Caco-2 (cell line): ENCODE measurements at regions not wholly inside any gene's neighbourhood (a gene's known extent, or its start where the extent isn't known, plus 50 kb on each side); places are given as distances from the start of the nearest gene placed in this dataset.

Source experiments
- BruUV-seq: library from RNA; stranded (reverse); fragments of 400-500 nt; replicated peaks from 2 replicates; lab custom pipeline; 2021; lab: Mats Ljungman, UMichigan
- CTCF ChIA-PET: fragments of 300-600 bp; sonication (Branson Sonifier 250); formaldehyde crosslinking; loops from one replicate; lab custom pipeline; 2022; ENCODE audit warnings: antibody characterized with exemption; lab: Charles Lee
- POLR2A ChIA-PET: fragments of 300-600 bp; sonication (Branson Sonifier 250); formaldehyde crosslinking; loops from one replicate; lab custom pipeline; 2022; ENCODE audit warnings: antibody characterized with exemption; lab: Charles Lee
- DNase-seq, 2 experiments: peaks; one replicate each; pipeline versions ENCODE4 v3.0.0 to v3.0.0-alpha.2; 2020 to 2022
- H3K27me3 ChIP-seq: replicated peaks from 2 replicates; pipeline ENCODE4 v1.6.0; 2011; ENCODE audit warnings: low read length; ENCODE audit not compliant: control insufficient read depth, insufficient read depth
- H3K36me3 ChIP-seq: 2 replicates; pipeline ENCODE4 v1.5.1; 2011; ENCODE audit warnings: low read length; ENCODE audit not compliant: control insufficient read depth, insufficient read depth
- H3K4me1 ChIP-seq: fragments of 250-450 bp; sonication (Bioruptor Pico); 2 replicates; pipeline ENCODE4 v1.5.1; 2020; ENCODE audit warnings: mild to moderate bottlenecking
- H3K4me3 ChIP-seq: 2 replicates; pipeline ENCODE4 v1.5.1; 2011; ENCODE audit warnings: low read depth, mild to moderate bottlenecking, control low read depth, low read length
- H3K9me3 ChIP-seq: fragments of 250-450 bp; sonication (Bioruptor Pico); 2 replicates; pipeline ENCODE4 v1.5.1; 2020; ENCODE audit warnings: mild to moderate bottlenecking, moderate library complexity
- H3K27ac Mint-ChIP-seq: one replicate; pipeline ENCODE4 v1.8.0; 2022; ENCODE audit warnings: mixed read lengths; ENCODE audit not compliant: unreplicated experiment
- H3K27me3 Mint-ChIP-seq: one replicate; pipeline ENCODE4 v1.8.0; 2022; ENCODE audit warnings: mixed read lengths; ENCODE audit not compliant: insufficient read depth, unreplicated experiment
- H3K36me3 Mint-ChIP-seq: one replicate; pipeline ENCODE4 v1.8.0; 2022; ENCODE audit warnings: mild to moderate bottlenecking, mixed read lengths; ENCODE audit not compliant: insufficient read depth, unreplicated experiment
- H3K4me1 Mint-ChIP-seq: one replicate; pipeline ENCODE4 v1.8.0; 2022; ENCODE audit warnings: low read depth, mixed read lengths; ENCODE audit not compliant: unreplicated experiment
- H3K4me3 Mint-ChIP-seq: one replicate; pipeline ENCODE4 v1.8.0; 2022; ENCODE audit warnings: mild to moderate bottlenecking, moderate library complexity, mixed read lengths; ENCODE audit not compliant: unreplicated experiment
- H3K9me3 Mint-ChIP-seq: one replicate; pipeline ENCODE4 v1.8.0; 2022; ENCODE audit warnings: mixed read lengths; ENCODE audit not compliant: unreplicated experiment
- intact Hi-C: fragments of 100-400 bp; cut with micrococcal nuclease; formaldehyde crosslinking; loops from one replicate; pipeline ENCODE4 v1.10.0; 2022; ENCODE audit not compliant: unreplicated experiment
- TF ChIP-seq, protein P1 (sequence below), 2 experiments: fragments of 200-600 bp in 1 of 2; IDR thresholded peaks; 1 replicate in 1 of 2; 2 replicates in 1 of 2; pipeline versions ENCODE4 v1.5.1 to v1.8.0; 2011 to 2022; ENCODE audit warnings: antibody characterized with exemption in 1 of 2, control low read depth in 1 of 2, inconsistent platforms in 1 of 2, low read depth in 1 of 2, low read length in 1 of 2, mild to moderate bottlenecking in 1 of 2, moderate library complexity in 1 of 2; ENCODE audit not compliant: insufficient read depth in 1 of 2, severe bottlenecking in 1 of 2, unreplicated experiment in 1 of 2

DNA sequence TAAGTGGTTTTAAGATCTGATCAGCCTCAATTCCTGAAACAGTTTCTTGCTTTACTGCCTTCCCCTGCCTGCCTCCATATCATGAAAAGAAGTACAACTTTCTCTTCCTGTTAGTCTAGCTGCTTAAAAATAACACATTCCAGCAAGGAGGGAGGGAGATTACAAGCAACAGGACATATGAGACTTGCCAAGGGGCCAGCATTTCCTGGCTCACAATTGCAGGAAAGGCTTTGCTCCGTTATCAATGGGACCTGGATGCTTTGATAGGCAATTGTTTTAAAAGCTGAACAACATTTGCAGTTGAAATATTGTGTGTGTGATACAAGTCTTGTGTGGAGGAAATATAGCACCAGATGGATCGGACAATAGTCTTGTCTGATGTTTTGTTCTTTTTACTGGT, 425.0 kb downstream of the FAT4 start:
- H3K4me1 Mint-ChIP-seq, result no peaks in the 10 kb centered on the region
- no peak overlapping the region for H3K27ac Mint-ChIP-seq
- H3K4me3 ChIP-seq, result no peak overlapping the region
- no peaks in the 10 kb centered on the region for H3K4me1 ChIP-seq
- ChIA-PET CTCF (no interaction called here), POLR2A (no interaction called here)
- no peaks in the 10 kb centered on the region for H3K27me3 Mint-ChIP-seq
- TF ChIP-seq, protein P1, sequence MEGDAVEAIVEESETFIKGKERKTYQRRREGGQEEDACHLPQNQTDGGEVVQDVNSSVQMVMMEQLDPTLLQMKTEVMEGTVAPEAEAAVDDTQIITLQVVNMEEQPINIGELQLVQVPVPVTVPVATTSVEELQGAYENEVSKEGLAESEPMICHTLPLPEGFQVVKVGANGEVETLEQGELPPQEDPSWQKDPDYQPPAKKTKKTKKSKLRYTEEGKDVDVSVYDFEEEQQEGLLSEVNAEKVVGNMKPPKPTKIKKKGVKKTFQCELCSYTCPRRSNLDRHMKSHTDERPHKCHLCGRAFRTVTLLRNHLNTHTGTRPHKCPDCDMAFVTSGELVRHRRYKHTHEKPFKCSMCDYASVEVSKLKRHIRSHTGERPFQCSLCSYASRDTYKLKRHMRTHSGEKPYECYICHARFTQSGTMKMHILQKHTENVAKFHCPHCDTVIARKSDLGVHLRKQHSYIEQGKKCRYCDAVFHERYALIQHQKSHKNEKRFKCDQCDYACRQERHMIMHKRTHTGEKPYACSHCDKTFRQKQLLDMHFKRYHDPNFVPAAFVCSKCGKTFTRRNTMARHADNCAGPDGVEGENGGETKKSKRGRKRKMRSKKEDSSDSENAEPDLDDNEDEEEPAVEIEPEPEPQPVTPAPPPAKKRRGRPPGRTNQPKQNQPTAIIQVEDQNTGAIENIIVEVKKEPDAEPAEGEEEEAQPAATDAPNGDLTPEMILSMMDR (IDR thresholded peaks at IDR 0.05; ENCODE audit: insufficient read depth in 1 of 2, low read depth in 1 of 2, low read length in 1 of 2, severe bottlenecking in 1 of 2, unreplicated experiment in 1 of 2), result no peak
- BruUV-seq, result no TSS peak
- intact Hi-C loops, result no loop called here
- no peaks in the 10 kb centered on the region for H3K27me3 ChIP-seq
- no peaks in the 10 kb centered on the region for H3K36me3 ChIP-seq
- H3K9me3 Mint-ChIP-seq, result no peaks in the 10 kb centered on the region
- no peaks in the 10 kb centered on the region for H3K9me3 ChIP-seq
- no peaks in the 10 kb centered on the region for H3K36me3 Mint-ChIP-seq
- H3K4me3 Mint-ChIP-seq, result no peak overlapping the region
- DNase-seq, result no peak

DNA sequence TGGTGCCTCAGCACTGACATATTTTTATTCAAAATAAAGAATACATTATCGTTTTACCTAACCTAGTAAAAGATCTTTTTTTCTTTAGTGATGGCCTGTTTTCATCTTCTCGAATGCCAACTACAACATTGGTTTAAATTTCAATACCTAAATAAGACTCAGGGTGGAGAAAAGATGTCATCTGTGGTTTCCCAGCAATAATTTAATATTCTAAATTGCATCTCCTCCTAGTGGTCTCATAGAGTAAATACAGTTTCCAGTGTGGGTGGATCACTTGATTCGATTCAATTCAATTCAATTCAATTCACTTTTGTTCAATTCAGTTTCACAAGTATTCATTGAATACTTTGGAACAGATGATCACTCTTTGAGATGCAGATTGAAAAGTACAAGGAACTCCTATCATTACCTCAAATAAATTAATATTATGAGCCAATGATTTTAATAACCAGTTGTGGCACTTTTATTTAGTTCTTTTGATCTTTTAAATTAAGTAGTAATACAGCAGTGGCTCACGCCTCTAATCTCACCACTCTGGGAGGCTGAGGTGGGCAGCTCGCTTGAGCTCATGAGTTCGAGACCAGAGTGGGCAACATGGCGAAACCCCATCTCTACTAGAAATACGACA, 427.2 kb downstream of the FAT4 start:
- Mint-ChIP-seq H3K4me1 (no peaks in the 10 kb centered on the region), H3K36me3 (no peaks in the 10 kb centered on the region), H3K27ac (no peak overlapping the region), H3K9me3 (no peaks in the 10 kb centered on the region), H3K27me3 (no peaks in the 10 kb centered on the region), H3K4me3 (no peak overlapping the region)
- BruUV-seq, result no TSS peak
- TF ChIP-seq, protein P1 (IDR thresholded peaks at IDR 0.05; ENCODE audit: insufficient read depth in 1 of 2, low read depth in 1 of 2, low read length in 1 of 2, severe bottlenecking in 1 of 2, unreplicated experiment in 1 of 2), result peak; percentile 10 to 41
- Histone ChIP-seq H3K9me3 (no peaks in the 10 kb centered on the region), H3K27me3 (no peaks in the 10 kb centered on the region), H3K4me1 (no peaks in the 10 kb centered on the region), H3K4me3 (no peak overlapping the region), H3K36me3 (no peaks in the 10 kb centered on the region)
- no peak for DNase-seq
- intact Hi-C loops, result loop anchor here (2.0 kb wide), 1 partner anchor 429 kb away; no protein-coding TSS in a partner anchor
- ChIA-PET CTCF (no interaction called here), POLR2A (no interaction called here)

DNA sequence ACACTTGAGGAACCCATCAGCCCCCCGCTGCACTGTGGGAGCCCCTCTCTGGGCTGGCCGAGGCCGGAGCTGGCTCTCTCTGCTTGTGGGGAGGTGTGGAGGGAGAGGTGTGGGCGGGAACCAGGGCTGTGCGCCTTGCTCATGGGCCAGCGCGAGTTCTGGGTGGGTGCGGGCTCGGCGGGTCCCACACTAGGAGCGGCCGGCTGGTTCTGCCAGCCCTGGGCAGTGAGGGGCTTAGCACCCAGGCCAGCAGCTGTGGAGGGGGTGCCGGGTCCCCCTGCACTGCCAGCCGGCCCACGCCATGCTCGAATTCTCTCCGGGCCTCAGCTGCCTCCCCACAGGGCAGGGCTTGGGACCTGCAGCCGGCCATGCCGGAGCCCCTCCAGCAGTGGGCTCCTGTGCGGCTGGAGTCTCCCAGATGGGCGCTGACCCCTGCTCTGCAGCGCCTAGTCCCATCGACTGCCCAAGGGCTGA, 430.2 kb downstream of the FAT4 start:
- Mint-ChIP-seq H3K27me3 (no peaks in the 10 kb centered on the region), H3K27ac (no peak overlapping the region), H3K36me3 (no peaks in the 10 kb centered on the region), H3K9me3 (peaks cover 10% of the 10 kb centered on the region), H3K4me1 (no peaks in the 10 kb centered on the region), H3K4me3 (no peak overlapping the region)
- no peaks in the 10 kb centered on the region for H3K36me3 ChIP-seq
- DNase-seq, result no peak
- CTCF ChIA-PET, result no interaction called here
- no peak overlapping the region for H3K4me3 ChIP-seq
- TF ChIP-seq, protein P1 (IDR thresholded peaks at IDR 0.05; ENCODE audit: insufficient read depth in 1 of 2, low read depth in 1 of 2, low read length in 1 of 2, severe bottlenecking in 1 of 2, unreplicated experiment in 1 of 2), result no peak
- no peaks in the 10 kb centered on the region for H3K27me3 ChIP-seq
- BruUV-seq, result no TSS peak
- H3K9me3 ChIP-seq, result no peaks in the 10 kb centered on the region
- intact Hi-C loops, result no loop called here
- POLR2A ChIA-PET, result no interaction called here
- no peaks in the 10 kb centered on the region for H3K4me1 ChIP-seq
